Right kidney (tissue), 1 donor: ENCODE measurements at regions not wholly inside any gene's neighbourhood (a gene's known extent, or its start where the extent isn't known, plus 50 kb on each side); places are given as distances from the start of the nearest gene placed in this dataset.
"Not testable (repeated sequence)": the region's sequence is repeated elsewhere in the genome, so short reads cannot be mapped to it uniquely, and the experiment has no call there.

Source experiments
- DNase-seq: peaks from one replicate; pipeline ENCODE4 v3.0.0-alpha.2; 2016

- no peak for DNase-seq
Measured at GRCh38 chr5:25160891-25161290, 516.1 kb upstream of the CDH10 start.

- DNase-seq = no peak
Measured at GRCh38 chr5:25150819-25151218, 506.0 kb upstream of the CDH10 start.

GRCh38 chr5:25128606-25129005, 483.8 kb upstream of the CDH10 start:
- DNase-seq = no peak

DNA sequence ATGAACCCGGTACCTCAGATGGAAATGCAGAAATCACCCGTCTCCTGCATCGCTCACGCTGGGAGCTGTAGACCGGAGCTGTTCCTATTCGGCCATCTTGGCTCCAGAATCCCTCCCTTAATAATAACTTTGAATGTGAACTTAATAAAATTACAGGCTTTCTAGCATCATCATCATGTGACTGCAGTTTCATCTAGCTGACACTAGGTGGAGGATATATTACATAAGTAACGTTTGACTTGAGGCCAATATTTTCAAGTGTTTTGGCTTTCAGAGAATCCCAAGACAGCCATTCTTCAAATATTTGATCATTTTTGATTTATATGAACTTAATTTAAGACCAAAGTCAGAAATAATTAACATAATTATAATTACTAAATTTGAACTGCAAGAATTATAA, 474.9 kb upstream of the CDH10 start:
- DNase-seq = no peak

DNA sequence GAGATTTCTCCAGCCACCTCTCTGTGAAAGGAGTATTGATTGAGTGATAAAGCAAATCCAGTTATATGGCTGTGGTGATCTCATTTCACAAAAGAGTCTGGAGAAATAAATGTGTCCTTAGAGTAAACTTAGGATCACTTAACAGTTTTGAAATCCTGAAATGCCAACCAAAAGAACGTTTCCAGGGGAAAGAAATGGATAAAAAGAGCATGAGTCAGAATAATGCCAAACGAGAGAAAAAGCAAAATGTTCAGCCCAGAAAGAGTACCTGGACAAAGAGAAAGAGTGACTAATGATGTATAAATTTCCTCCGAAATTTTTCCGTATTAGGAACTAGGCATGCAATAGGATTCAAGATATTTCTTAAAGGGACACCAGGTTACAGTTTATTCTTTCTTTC, 463.1 kb upstream of the CDH10 start:
- DNase-seq = no peak

DNA sequence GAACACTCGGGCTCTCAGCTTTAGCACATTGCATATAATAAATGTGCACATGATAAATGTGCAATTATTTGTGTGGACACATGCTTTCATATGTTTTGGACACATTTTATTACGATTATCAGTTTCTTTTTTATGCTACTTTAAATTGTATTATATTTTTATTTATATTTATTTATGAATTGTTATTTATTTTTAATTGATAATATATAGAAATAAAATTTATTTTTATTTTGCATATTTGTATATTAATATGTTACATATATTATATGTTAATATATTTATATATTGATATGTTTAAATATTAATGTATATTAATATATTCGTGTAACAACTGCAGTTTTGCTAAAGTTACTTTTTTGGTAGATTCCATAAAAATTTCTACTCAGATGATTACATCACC, 454.8 kb upstream of the CDH10 start:
- no peak for DNase-seq

DNA sequence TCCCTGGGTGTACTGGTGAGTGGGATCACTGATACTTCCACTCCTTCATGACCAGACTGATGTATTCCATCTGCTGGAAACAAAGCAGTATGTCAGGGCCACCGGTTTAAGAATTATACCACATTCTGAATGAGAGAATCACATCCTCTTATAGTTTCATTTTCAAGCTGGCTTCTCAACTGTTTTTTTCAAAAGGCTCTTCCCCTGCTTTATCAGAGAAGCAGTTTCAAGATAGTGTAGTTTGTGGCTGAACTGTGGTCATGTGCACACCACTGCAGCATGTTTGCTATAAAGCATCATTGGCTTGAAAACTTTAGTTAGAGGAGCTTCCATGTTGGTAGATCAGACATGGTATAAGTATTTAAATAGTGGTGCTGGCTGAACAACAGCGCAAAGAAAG, 450.5 kb upstream of the CDH10 start:
- no peak for DNase-seq

DNA sequence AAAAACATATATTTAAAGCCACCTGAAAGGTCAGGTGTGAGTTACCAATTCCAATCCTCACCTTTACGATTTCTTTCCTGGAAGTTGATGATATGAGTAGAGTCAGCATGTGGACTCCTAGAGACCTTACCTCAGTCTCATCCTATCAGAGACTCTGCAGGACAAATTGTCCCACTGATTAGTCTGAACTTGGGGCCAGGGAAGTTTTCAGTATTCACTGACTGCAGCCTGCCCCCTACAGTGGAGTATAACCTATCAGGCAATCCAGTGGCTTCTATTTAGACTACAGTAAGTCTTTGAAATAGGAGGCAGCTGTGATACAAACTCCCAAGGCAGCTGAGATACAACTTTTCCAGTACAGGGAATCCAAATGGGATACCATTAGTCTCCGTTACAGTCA, 449.4 kb upstream of the CDH10 start:
- no peak for DNase-seq

GRCh38 chr5:25091921-25092320, 447.1 kb upstream of the CDH10 start:
- no peak for DNase-seq

GRCh38 chr5:25090854-25091253, 446.1 kb upstream of the CDH10 start:
- no peak for DNase-seq

DNA sequence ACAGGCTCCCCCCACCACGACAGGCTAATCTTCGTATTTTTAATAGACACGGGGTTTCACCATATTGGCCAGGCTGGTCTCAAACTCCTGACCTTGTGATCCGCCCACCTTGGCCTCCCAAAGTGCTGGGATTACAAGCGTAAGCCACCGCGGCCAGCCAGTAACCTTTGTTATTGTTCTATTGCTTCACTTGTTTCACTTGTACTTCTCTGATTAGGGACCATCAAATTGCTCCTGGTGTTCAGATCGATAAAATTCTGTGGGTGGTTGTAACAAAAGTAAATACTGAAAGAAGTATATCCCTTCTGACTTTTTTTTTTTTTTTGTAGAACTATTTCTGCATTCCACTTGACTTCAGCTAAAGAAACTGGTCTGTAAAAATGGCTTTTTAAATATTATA, 445.5 kb upstream of the CDH10 start:
- DNase-seq = no peak

GRCh38 chr5:25088689-25089088, 443.9 kb upstream of the CDH10 start:
- DNase-seq = not testable (repeated sequence)

GRCh38 chr5:25083261-25083660, 438.5 kb upstream of the CDH10 start:
- DNase-seq = not testable (repeated sequence)

GRCh38 chr5:25066239-25066638, 421.5 kb upstream of the CDH10 start:
- no peak for DNase-seq

DNA sequence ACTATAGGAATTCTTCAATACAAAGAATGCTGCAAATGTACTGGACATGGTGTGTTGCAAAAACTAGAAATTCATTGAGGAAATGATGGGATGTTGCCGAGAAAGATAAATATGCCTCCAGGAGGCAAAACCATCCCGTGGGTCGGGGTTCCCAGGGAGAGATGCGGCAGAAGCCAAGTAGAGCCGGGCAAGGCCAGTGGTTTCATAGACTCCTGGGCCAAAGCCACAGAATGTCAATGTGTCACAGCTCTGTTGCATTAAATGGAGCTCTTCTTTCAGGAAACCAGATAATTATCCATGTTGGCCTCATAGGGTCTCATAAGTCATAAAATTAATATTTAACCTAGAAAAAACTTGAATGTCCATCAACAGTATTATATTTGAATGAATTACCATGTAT, 419.5 kb upstream of the CDH10 start:
- no peak for DNase-seq

GRCh38 chr5:25060575-25060974, 415.8 kb upstream of the CDH10 start:
- DNase-seq = no peak

DNA sequence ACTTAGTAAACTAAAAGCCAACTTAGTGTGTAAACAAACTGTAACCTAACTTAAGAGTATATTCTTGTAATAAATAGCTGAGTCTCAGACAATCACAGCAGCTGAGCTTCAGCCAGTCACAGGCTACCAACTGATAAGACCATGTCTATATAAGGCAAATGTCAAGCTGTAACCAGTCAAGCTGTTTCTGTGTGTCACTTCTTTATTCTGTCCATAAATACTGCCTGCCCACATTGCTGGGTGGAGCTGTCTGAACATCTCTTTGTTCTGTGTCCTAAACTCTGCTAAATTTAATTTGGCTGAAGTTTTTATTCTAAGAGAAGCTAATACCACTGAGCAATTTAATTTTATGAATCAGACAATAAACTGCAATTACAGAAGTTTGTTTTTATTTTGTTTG, 412.1 kb upstream of the CDH10 start:
- DNase-seq = no peak

DNA sequence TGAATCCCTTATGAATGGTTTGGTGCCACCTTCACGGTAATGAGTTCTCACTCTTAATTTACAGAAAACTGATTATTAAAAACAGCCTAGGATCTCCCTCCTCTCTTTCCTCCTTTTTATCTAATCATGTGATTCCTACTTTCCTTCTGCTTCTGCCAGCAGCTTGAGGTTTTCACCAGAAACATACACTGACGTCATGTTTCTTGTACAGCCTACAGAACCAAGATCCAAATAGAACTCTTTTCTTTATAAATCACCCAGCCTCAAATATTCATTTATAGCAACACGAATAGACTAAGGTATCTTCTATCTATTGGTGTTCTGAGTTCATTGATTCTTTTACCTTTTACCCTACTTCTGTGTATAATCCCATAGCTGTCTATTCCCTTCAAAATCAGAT, 388.9 kb upstream of the CDH10 start:
- DNase-seq = no peak

DNA sequence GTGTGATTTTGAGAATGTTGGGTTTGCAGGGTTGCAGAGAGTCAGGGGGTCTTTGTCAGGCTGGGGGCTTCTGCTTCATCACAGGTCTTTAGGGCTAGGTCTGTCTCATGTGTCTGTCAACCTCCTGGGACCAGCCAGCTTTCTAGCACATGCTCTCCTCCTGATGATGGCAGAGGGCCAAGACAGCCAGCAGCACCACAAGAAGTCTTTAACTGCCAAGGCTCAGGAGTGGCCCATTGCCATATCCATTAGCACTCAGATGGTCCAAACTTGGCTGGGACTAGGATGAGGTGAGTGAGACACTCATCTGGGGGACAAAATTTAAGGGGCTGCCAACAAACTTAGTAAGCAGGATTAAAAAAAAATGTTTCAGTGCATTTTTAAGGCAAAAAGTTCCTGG, 384.2 kb upstream of the CDH10 start:
- no peak for DNase-seq

DNA sequence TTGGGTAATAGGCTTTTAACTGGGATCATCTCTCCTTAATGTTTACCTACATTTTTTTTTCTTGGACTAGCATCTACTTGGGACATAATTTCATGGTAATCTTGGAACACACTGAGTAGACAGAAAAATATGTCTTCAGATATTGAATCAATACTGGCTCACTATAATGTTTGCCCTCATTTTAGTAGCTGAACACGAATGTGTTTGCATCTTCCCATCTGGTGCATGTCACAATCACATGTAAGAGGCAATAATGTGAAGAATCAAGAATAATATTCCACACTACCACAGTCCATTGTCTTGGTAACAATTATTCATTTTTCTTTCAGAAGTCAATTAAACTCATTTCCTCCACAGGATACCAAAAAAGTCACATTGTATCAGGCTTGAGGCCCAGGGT, 382.7 kb upstream of the CDH10 start:
- DNase-seq = no peak

- no peak for DNase-seq
Measured at GRCh38 chr5:25027061-25027460, 382.3 kb upstream of the CDH10 start.

DNA sequence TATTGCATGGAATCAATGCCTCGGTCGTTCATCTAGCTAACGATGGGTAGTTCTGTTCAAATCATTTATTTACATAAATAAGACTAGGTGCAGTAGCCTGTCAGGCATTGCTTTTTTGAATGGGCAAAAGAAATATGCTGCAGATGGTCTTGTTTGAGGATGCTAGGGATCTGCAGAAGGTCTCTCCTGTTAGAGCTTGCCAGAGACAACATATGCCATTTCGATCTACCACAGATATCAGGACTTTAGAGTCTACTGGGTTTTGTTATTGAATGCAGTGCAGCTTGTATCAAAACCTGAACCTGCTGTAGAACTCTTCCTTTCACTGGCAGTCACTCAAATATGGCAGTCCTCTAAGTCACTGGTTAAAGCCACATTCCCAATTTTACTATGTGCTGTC, 381.1 kb upstream of the CDH10 start:
- no peak for DNase-seq

GRCh38 chr5:25020454-25020853, 375.7 kb upstream of the CDH10 start:
- DNase-seq = no peak

- no peak for DNase-seq
Measured at GRCh38 chr5:25009063-25009462, 364.3 kb upstream of the CDH10 start.

- DNase-seq = no peak
Measured at GRCh38 chr5:25006734-25007133, 362.0 kb upstream of the CDH10 start.

DNA sequence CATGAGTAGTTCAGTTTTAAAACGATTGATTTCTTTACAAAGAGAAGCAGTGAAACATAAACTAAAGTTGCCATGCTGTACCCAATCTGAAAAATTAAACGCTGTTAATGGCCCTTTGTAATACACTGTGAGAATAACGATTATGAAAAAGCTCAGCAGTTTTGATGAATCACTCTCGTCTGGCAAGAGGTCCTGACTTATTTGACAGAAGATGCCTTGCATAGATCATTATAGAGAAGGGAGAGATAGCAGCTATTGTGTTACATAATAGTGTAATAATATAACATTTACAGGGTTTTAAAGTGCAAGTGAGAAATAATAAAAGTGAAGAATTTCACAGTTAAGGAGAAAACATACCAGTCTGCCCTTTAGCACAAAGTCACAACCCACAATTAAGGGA, 361.5 kb upstream of the CDH10 start:
- DNase-seq = no peak
